ENCODE measurements at regions not wholly inside any gene's neighbourhood (a gene's known extent, or its start where the extent isn't known, plus 50 kb on each side); places are given as distances from the start of the nearest gene placed in this dataset.
"Not testable (repeated sequence)": the region's sequence is repeated elsewhere in the genome, so short reads cannot be mapped to it uniquely, and the experiment has no call there.

- DNase-seq (ENCODE audit: low spot score) (no peak), ATAC-seq (ENCODE audit: low read depth) (no peak)
- Histone ChIP-seq H3K36me3 (ENCODE audit: low read depth) (no peaks in the 10 kb centered on the region), H3K9me3 (ENCODE audit: severe bottlenecking) (no peaks in the 10 kb centered on the region), H3K4me1 (ENCODE audit: insufficient read depth, poor library complexity, severe bottlenecking) (no peaks in the 10 kb centered on the region), H3K27ac (ENCODE audit: poor library complexity, severe bottlenecking) (no peak overlapping the region), H3K27me3 (ENCODE audit: insufficient read depth, poor library complexity, severe bottlenecking) (no peaks in the 10 kb centered on the region), H3K4me3 (ENCODE audit: severe bottlenecking) (no peak overlapping the region)
- no peak for TF ChIP-seq CTCF (IDR thresholded peaks at IDR 0.05; ENCODE audit: poor library complexity, severe bottlenecking)
Observed at GRCh38 chr13:82176751-82177150, 1705.5 kb downstream of the SLITRK1 start.

GRCh38 chr13:82165396-82166174, 1716.7 kb downstream of the SLITRK1 start:
- no peaks in the 10 kb centered on the region for H3K9me3 ChIP-seq (ENCODE audit: severe bottlenecking)
- no peak overlapping the region for H3K4me3 ChIP-seq (ENCODE audit: severe bottlenecking)
- no peaks in the 10 kb centered on the region for H3K4me1 ChIP-seq (ENCODE audit: insufficient read depth, poor library complexity, severe bottlenecking)
- H3K27me3 ChIP-seq (ENCODE audit: insufficient read depth, poor library complexity, severe bottlenecking), result no peaks in the 10 kb centered on the region
- DNase-seq (ENCODE audit: low spot score) (no peak), ATAC-seq (ENCODE audit: low read depth) (no peak)
- H3K36me3 ChIP-seq (ENCODE audit: low read depth), result no peaks in the 10 kb centered on the region
- no peak overlapping the region for H3K27ac ChIP-seq (ENCODE audit: poor library complexity, severe bottlenecking)
- TF ChIP-seq CTCF (IDR thresholded peaks at IDR 0.05; ENCODE audit: poor library complexity, severe bottlenecking), result no peak

- H3K27me3 ChIP-seq (ENCODE audit: insufficient read depth, poor library complexity, severe bottlenecking); H3K9me3 ChIP-seq (ENCODE audit: severe bottlenecking); ATAC-seq (ENCODE audit: low read depth); H3K4me3 ChIP-seq (ENCODE audit: severe bottlenecking); H3K4me1 ChIP-seq (ENCODE audit: insufficient read depth, poor library complexity, severe bottlenecking); DNase-seq (ENCODE audit: low spot score); H3K27ac ChIP-seq (ENCODE audit: poor library complexity, severe bottlenecking); H3K36me3 ChIP-seq (ENCODE audit: low read depth): not testable (repeated sequence)
Observed at GRCh38 chr13:82164780-82165395, 1717.4 kb downstream of the SLITRK1 start.

GRCh38 chr13:82147526-82147925, 1734.7 kb downstream of the SLITRK1 start:
- no peak for TF ChIP-seq CTCF (IDR thresholded peaks at IDR 0.05; ENCODE audit: poor library complexity, severe bottlenecking)
- H3K36me3 ChIP-seq (ENCODE audit: low read depth), result no peaks in the 10 kb centered on the region
- DNase-seq (ENCODE audit: low spot score) (no peak), ATAC-seq (ENCODE audit: low read depth) (peak; percentile 23; the same call in 1 of the 3 replicates)
- no peaks in the 10 kb centered on the region for H3K9me3 ChIP-seq (ENCODE audit: severe bottlenecking)
- no peaks in the 10 kb centered on the region for H3K4me1 ChIP-seq (ENCODE audit: insufficient read depth, poor library complexity, severe bottlenecking)
- no peak overlapping the region for H3K27ac ChIP-seq (ENCODE audit: poor library complexity, severe bottlenecking)
- no peaks in the 10 kb centered on the region for H3K27me3 ChIP-seq (ENCODE audit: insufficient read depth, poor library complexity, severe bottlenecking)
- H3K4me3 ChIP-seq (ENCODE audit: severe bottlenecking), result no peak overlapping the region

GRCh38 chr13:82136880-82137279, 1745.4 kb downstream of the SLITRK1 start:
- H3K27ac ChIP-seq (ENCODE audit: poor library complexity, severe bottlenecking), result no peak overlapping the region
- DNase-seq (ENCODE audit: low spot score) (no peak), ATAC-seq (ENCODE audit: low read depth) (no peak; the same call in 2 of the 3 replicates)
- no peak for TF ChIP-seq CTCF (IDR thresholded peaks at IDR 0.05; ENCODE audit: poor library complexity, severe bottlenecking)
- H3K4me1 ChIP-seq (ENCODE audit: insufficient read depth, poor library complexity, severe bottlenecking), result no peaks in the 10 kb centered on the region
- H3K4me3 ChIP-seq (ENCODE audit: severe bottlenecking), result no peak overlapping the region
- H3K36me3 ChIP-seq (ENCODE audit: low read depth), result no peaks in the 10 kb centered on the region
- H3K27me3 ChIP-seq (ENCODE audit: insufficient read depth, poor library complexity, severe bottlenecking), result no peaks in the 10 kb centered on the region
- no peaks in the 10 kb centered on the region for H3K9me3 ChIP-seq (ENCODE audit: severe bottlenecking)
